AG04450 (cell line): ENCODE measurements at regions not wholly inside any gene's neighbourhood (a gene's known extent, or its start where the extent isn't known, plus 50 kb on each side); places are given as distances from the start of the nearest gene placed in this dataset.

Source experiments
- CTCF ChIA-PET: fragments of 300-600, 350-600 bp; formaldehyde crosslinking; extraction: SDS; loops from one replicate; lab custom pipeline; 2022; ENCODE audit warnings: antibody characterized with exemption, inconsistent platforms; lab: Charles Lee
- POLR2A ChIA-PET: fragments of 350-600 bp; formaldehyde crosslinking; extraction: SDS; loops from one replicate; lab custom pipeline; 2021; ENCODE audit warnings: antibody characterized with exemption, inconsistent platforms; lab: Yijun Ruan, JAX
- DNase-seq: peaks from one replicate; pipeline ENCODE4 v3.0.0-alpha.2; 2011; ENCODE audit warnings: low read depth, low spot score
- H3K27ac ChIP-seq: one replicate; pipeline ENCODE4 v1.5.1; 2012; ENCODE audit warnings: low read depth, low read length, control low read depth
- H3K27me3 ChIP-seq: one replicate; pipeline ENCODE4 v1.6.0; 2012; ENCODE audit warnings: low read length; ENCODE audit not compliant: control insufficient read depth, insufficient read depth
- H3K4me3 ChIP-seq: 2 replicates; pipeline ENCODE4 v1.5.1; 2011; ENCODE audit warnings: mild to moderate bottlenecking, low read depth, low read length, control low read depth
- H3K9me3 ChIP-seq: 2 replicates; pipeline ENCODE4 v1.5.1; 2012; ENCODE audit warnings: low read length; ENCODE audit not compliant: control insufficient read depth, insufficient read depth
- TF ChIP-seq, protein P1 (sequence below): IDR thresholded peaks from 2 replicates; pipeline ENCODE4 v1.5.1; 2011; ENCODE audit warnings: low read depth, low read length, control low read depth, inconsistent platforms

DNA sequence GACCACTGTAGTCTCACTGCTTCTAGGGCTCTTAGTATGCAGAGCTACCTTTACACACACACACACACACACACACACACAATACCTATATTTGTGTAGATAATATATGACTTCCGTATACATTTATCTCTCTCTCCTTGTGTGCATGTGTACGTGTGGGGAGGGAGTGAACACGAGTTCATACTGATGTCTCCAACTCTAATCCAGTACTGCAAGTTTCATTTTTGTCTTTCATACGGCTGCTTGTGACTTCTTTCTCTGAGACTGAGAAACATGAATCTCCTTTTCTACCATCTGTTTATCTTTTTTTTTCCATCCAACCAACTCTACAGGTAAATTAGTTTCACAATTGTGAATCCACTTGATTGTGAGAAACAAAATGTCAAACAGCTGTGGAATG is 1229.5 kb upstream of the AGA start:
- no peak overlapping the region for H3K27ac ChIP-seq
- no peaks in the 10 kb centered on the region for H3K27me3 ChIP-seq
- ChIA-PET CTCF (interaction anchor here (0.7 kb wide), 1 partner anchor 636 kb away, joined by 3 read pairs; no protein-coding TSS in a partner anchor), POLR2A (no interaction called here)
- no peaks in the 10 kb centered on the region for H3K9me3 ChIP-seq
- no peak overlapping the region for H3K4me3 ChIP-seq
- DNase-seq: no peak
- TF ChIP-seq, protein P1, sequence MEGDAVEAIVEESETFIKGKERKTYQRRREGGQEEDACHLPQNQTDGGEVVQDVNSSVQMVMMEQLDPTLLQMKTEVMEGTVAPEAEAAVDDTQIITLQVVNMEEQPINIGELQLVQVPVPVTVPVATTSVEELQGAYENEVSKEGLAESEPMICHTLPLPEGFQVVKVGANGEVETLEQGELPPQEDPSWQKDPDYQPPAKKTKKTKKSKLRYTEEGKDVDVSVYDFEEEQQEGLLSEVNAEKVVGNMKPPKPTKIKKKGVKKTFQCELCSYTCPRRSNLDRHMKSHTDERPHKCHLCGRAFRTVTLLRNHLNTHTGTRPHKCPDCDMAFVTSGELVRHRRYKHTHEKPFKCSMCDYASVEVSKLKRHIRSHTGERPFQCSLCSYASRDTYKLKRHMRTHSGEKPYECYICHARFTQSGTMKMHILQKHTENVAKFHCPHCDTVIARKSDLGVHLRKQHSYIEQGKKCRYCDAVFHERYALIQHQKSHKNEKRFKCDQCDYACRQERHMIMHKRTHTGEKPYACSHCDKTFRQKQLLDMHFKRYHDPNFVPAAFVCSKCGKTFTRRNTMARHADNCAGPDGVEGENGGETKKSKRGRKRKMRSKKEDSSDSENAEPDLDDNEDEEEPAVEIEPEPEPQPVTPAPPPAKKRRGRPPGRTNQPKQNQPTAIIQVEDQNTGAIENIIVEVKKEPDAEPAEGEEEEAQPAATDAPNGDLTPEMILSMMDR: no peak

DNA sequence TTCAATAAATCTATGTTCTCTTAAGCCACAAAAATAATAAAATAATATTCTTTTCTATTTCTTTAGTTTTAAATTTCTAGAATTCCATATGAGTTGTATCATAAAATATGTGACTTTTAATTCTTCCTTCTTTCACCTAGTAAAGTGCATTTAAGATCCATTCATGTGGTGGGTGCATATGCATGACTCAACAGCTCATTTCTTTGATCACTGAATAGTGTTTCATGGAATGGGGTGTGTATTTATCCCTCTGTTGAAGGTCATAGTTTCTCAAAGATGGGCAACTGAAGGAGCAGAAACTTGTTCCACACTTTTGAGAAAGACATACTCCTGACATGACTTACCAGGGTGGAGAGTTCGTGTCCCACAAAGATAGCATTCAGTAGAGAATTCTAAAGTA is 1230.3 kb upstream of the AGA start:
- no peaks in the 10 kb centered on the region for H3K9me3 ChIP-seq
- no peak overlapping the region for H3K27ac ChIP-seq
- H3K27me3 ChIP-seq: no peaks in the 10 kb centered on the region
- TF ChIP-seq, protein P1: no peak
- ChIA-PET POLR2A (no interaction called here), CTCF (interaction anchor here (0.7 kb wide), 1 partner anchor 635 kb away, joined by 3 read pairs; no protein-coding TSS in a partner anchor)
- no peak for DNase-seq
- H3K4me3 ChIP-seq: no peak overlapping the region

DNA sequence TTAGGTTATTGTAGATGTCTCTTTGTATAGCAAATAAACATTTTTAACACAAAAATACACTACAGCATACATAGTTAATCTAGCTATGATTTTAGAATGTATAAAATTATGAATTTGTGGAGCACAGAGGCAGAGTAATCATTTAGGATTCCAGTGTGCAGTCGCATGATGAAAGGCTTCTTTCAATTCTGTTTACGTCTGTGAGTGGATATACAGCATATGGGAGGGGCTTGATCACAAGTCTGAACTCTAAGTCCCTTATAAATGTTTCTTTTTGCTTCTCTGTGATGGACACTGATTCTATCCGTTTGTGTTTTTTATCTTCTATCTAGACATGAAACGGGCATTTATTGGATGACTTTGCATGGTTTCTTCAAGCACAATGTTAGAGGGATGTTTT is 1239.6 kb upstream of the AGA start:
- CTCF ChIA-PET: no interaction called here
- Histone ChIP-seq H3K27me3 (no peaks in the 10 kb centered on the region), H3K27ac (no peak overlapping the region), H3K9me3 (no peaks in the 10 kb centered on the region), H3K4me3 (no peak overlapping the region)
- no peak for DNase-seq
- TF ChIP-seq, protein P1: no peak
- POLR2A ChIA-PET: no interaction called here

DNA sequence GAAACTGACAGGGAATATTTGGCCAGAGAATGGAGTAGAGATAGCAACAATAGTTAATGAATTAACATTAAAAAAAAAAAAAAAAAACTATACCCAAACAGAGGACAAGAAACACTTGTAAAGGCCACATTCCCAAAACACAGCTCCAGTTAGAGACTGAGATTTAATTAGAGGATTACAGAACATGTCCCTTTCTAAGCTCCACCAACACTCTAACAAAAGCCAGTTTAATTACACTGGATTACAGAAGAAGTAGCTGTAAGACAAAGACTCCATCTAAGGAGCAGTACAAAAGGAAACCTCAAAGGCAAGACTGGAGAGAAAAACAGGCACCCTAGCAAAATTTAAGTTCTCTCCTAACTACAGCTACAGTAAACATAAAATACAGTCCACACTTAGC is 1247.7 kb upstream of the AGA start:
- ChIA-PET POLR2A (no interaction called here), CTCF (no interaction called here)

DNA sequence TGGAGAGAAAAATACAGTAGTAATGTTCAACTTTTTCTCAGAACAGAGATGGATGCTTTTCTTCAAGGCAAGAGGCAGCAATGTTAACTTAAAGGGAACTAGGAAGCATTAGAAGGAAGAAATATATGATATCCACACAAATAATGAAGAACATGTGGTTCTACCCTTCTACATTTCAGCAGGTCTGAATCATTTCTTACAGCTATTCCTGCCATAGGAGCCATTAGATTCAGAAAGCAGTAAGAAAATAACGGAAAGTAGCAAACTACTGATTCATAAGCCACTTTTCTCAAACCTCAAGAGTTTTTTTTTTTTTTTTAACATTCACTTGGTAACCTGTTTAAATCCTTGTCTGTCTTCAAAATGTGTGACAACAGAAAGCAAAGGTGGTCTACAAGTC is 1251.6 kb upstream of the AGA start:
- TF ChIP-seq, protein P1: no peak
- no peak for DNase-seq
- ChIA-PET CTCF (no interaction called here), POLR2A (no interaction called here)
- no peak overlapping the region for H3K4me3 ChIP-seq
- no peaks in the 10 kb centered on the region for H3K27me3 ChIP-seq
- no peak overlapping the region for H3K27ac ChIP-seq
- no peaks in the 10 kb centered on the region for H3K9me3 ChIP-seq

More for the DNA sequence above, 1247.7 kb upstream of the AGA start:
- no peak overlapping the region for H3K4me3 ChIP-seq
- no peak overlapping the region for H3K27ac ChIP-seq
- DNase-seq: no peak
- H3K9me3 ChIP-seq: no peaks in the 10 kb centered on the region
- TF ChIP-seq, protein P1: no peak
- H3K27me3 ChIP-seq: no peaks in the 10 kb centered on the region
